Tibial nerve (tissue), 4 donors: ENCODE measurements at regions not wholly inside any gene's neighbourhood (a gene's known extent, or its start where the extent isn't known, plus 50 kb on each side); places are given as distances from the start of the nearest gene placed in this dataset.
A peak's percentile ranks its signal among the peaks of the same experiment; 100 is the strongest.

Experiments used
- EP300 ChIP-seq, 2 donors: sonication (generic); formaldehyde crosslinking; IDR thresholded peaks; one replicate each; pipeline ENCODE4 v1.6.1; 2017; ENCODE audit warnings: antibody characterized with exemption in 2 of 2, mild to moderate bottlenecking in 1 of 2
- POLR2A ChIP-seq, 2 donors: fragments of 450-650 bp; IDR thresholded peaks; one replicate each; pipeline ENCODE4 v1.6.1; 2017; ENCODE audit warnings: antibody characterized with exemption in 2 of 2, mild to moderate bottlenecking in 2 of 2, moderate library complexity in 2 of 2
- TF ChIP-seq, protein P1 (sequence below), 5 experiments: fragments of 200-600 bp in 3 of 5; fragments of 450-650 bp in 2 of 5; sonication (generic) in 3 of 5; IDR thresholded peaks; one replicate each; pipeline ENCODE4 v1.5.1; 2016 to 2019; ENCODE audit warnings: antibody characterized with exemption in 5 of 5, mild to moderate bottlenecking in 3 of 5, moderate library complexity in 2 of 5

DNA sequence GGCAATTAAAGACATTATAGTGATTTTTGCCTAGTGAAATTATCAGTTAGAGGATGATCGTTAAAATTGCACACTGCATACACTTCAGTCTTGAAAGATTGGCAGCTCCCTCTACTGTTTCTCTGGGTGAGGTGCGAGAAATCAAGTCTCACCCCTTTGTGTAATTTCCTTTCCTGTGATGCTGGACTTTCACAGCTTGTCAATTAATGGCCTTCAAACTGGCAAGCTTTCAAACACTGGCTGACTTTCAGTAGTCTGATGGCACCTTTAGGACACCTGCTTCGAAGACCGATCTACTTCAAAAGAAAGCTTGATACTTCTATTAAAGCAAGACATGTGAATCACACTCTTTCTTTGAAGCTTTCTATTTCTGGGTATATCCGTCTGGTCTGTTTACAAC, 706.7 kb upstream of the PTPRD start:
- TF ChIP-seq POLR2A (IDR thresholded peaks at IDR 0.05) (no peak), EP300 (IDR thresholded peaks at IDR 0.05) (no peak)
- TF ChIP-seq, protein P1, sequence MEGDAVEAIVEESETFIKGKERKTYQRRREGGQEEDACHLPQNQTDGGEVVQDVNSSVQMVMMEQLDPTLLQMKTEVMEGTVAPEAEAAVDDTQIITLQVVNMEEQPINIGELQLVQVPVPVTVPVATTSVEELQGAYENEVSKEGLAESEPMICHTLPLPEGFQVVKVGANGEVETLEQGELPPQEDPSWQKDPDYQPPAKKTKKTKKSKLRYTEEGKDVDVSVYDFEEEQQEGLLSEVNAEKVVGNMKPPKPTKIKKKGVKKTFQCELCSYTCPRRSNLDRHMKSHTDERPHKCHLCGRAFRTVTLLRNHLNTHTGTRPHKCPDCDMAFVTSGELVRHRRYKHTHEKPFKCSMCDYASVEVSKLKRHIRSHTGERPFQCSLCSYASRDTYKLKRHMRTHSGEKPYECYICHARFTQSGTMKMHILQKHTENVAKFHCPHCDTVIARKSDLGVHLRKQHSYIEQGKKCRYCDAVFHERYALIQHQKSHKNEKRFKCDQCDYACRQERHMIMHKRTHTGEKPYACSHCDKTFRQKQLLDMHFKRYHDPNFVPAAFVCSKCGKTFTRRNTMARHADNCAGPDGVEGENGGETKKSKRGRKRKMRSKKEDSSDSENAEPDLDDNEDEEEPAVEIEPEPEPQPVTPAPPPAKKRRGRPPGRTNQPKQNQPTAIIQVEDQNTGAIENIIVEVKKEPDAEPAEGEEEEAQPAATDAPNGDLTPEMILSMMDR (IDR thresholded peaks at IDR 0.05): peak in 1 of 5 experiments; percentile 8
